ENCODE measurements at regions not wholly inside any gene's neighbourhood (a gene's known extent, or its start where the extent isn't known, plus 50 kb on each side); places are given as distances from the start of the nearest gene placed in this dataset.

DNA sequence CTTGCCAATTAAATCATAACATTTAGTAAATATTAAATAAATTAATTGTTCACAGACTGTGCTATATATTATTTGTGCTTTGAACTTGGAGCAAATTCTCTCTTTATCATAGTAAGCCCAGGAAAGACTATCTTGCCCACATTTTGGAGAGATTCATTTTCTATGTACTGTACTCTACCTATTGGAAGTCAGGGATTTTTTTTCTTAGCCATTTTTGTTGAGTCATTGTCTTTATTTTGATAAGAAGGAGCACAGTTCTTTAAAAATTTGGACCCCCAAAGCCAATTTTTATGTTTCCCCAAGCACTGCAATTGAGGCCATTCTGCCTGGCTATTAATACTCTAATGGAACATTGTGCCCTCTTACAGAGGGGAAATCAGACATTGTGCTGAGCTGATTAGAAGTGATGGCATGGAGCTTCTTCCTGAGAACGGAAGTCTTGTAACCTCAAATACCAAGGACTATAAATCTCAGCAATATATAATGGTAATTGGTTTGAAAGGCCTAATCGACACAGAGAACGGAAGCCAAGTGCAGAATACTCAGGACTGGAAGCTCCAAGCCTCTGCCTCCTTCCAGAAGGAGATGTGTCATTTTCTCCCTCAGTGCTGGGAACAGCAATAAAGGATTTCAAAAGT is 188.8 kb upstream of the PAPPA start:
- no peak for DNase-seq

DNA sequence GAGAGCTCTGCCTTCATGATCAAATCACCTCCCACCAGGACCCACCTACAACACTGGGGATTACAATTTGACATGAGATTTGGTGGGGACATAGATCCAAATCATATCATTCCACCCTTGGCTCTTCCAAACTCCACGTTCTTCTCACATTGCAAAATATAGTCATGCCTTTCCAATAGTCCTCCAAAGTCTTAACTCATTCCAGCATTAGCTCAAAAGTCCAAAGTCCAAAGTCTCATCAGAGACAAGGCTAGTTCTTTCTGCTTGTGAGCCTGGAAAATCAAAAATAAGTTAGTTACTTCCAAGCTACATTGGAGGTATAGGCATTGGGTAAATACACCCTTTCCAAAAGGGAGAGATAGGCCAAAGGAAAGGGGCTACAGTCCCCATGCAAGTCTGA is 186.9 kb upstream of the PAPPA start:
- DNase-seq: no peak

DNA sequence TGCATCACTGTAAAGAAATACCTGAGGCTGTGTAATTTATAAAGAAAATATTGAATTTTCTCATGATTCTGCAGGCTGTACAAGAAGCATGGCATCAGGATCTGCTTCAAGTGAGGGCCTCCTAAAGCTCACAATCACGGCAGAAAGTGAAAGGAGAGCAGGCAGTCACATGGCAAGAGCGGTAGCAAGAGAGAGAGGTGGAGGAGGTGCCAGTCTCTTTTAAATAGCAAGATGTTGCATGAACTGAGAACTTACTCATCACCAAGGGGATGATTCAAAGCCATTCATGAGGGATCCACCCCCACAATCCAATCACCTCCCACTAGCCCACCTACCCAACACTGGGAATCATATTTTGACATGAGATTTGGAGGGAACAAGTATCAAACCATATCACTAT is 184.5 kb upstream of the PAPPA start:
- DNase-seq: no peak

DNA sequence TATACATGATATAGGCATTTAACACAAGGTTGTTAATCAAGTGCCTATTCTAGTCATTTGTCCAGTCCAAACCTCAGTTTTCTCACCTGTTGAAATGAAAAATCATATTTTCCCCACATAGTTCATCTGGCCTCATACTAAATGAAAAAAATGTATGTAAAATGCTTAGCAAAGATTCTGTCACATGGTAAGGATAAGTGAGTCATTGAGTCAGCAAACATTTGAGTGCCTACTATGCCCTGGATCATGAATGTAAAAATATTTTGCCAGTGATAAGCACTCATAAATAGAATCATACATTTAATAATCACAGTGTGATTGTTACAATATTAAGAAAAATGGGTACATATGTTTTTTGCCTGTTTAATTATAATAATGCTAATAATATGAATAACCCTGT is 181.2 kb upstream of the PAPPA start:
- no peak for DNase-seq

DNA sequence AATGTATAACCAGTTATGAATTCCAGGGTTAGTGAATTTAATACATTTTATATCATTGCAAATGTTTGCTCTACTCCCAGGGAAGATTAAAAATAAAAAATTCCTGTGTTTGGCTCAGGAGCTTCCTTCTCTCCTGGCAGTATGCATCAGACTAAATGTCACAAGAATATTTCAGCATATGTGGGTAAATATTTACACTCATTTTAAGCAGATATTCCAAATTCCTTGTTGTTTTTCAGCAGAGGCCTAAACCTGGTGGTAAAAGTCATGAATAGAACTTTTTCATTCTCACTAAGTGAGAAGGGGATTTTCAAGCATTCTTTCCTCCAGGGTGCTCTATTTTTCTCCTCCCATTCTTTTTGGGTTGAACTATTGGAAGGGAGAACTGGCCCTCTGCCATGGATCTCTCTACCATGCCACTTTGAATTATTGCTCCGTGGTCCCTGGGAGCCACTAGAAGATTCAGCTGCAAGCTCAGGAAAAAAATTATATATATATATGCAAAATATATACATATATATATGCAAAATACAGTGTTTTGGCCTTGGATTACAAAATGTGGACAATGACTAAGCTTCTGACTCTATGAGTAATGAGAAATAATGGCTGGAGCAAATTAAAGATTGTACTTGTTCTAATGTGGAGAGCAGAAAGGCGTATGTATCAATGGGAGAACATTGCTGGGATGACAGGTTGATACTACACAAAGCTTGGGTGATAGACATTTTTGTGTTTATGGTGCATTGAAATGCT is 180.6 kb upstream of the PAPPA start:
- no peak for DNase-seq

DNA sequence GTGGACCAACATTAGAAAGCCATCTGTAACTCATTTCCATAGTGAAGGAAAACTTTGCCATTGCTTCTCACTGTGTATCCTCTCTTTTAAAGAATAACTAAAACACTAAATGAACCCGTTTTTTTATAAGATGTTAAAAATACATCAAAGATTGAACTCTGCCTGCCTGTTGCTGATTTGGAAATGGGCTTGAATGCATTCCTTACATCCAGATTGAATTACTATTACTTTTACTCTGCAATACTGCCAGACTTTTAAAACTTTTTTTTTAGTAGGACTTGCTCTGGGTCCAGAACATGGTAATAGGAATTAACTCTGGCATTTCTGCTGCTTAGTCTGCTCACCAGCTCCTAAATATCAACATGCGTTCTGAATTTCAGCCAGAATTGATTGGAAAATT is 176.8 kb upstream of the PAPPA start:
- DNase-seq: no peak

DNA sequence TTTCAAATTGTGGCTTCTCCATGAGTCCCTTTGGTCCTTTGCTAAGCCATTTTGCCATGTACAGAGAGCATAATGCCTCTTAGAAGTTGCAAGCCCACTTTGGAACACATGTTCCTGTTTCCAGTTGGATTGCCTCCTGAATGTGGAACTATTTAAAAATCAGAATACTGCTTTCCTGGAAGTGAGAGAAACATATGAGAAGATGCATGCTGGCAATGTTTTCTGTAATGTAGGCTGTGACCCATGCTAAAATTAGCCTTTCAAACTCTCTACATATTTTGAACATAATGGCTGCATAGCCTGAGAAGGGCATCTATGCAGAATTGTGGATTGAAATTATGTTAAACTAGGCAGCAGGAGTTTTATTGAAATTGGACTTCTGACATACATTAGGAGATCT is 175.5 kb upstream of the PAPPA start:
- DNase-seq: no peak

DNA sequence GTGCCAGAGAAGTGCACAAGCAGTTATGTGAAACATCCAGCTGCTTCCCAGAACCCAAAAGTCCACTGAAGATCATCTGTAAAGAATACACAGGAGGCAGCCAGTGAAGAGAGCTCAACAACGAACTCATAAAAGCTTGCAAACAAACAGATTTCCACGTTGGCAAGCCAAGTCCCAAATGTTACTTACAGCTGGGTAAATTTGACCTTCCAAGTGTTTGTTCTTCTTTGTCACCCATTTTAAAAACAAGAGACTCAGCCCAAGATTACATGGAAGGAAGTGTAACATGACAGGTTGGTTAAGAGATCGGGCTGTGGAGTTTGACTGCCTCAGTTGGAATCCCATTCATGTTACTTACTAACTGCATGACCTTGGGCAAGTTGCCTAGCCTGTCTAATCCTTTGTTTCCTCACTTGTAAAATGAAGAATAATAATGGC is 174.9 kb upstream of the PAPPA start:
- no peak for DNase-seq

DNA sequence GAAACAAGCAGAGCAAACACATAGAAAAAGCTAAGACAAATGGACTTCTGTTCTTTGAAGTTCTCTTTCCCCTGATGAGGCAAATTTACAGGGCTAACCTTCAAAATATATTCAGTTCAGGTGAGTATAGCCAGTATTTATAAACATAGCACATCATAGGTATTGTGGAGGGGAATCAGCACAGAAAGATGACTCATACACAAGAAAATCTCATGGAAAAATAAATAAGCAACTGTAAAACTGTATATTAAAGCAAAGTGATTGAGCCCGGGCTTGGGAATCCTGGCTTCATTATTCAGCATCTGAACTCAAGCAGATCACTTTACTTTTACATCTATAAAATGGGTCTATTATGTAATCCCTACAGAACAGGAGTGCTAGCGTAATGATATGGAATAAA is 173.5 kb upstream of the PAPPA start:
- no peak for DNase-seq

DNA sequence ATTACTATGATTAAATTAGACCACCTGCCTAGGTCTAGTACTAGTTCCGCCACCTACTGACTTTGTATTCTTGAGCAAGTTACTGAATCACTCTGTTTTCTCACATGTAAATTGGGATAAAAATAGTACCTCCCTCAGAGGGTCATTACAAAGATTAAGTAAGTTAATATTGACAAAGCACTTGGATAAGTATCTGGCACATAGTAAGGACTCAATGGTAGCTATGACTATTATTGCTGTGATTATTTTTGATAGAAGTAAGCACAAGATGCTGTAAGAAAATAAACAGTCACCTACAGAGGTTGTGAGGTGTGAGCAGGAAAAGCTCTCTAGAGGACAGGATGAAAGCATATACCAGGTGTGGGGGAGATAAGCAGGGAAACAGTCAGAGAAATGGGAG is 173.1 kb upstream of the PAPPA start:
- DNase-seq: no peak

DNA sequence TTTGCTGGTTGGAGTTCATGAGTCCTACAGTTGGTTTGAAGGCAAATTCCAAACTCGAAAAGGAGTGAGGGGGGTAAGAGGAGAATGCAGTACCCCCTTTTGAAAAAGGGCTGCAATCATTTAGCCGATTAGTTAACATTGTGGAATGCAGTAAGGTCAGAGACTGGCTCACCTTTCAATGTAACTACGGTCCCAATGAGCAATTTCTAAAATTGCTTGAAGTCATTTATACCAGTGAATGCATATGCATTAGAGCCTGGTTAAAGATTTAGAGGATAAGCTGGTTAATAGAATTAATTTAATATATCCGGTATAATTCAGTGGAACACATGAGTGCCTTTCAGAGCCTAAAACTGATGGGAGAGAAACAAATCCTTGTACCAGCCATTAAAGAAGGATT is 172.6 kb upstream of the PAPPA start:
- no peak for DNase-seq

DNA sequence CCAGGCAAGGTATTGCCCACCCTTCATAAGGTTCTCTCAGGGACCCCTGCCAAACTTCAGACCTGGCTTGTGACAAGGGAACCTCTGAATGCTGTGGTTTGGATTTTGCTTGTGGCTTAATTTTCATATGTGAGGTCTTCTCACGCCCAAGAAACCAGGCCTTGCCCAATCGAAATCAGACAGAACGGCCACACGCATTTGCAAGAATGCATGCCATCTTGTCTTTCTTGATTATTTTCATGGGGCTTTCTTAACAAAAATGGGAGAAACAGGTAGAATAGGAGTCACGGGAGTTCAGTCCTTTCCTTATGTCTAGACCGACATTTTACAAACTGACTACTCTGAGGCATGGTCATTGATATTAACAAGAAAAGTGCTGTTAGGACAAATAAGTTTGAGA is 170.2 kb upstream of the PAPPA start:
- DNase-seq: no peak

DNA sequence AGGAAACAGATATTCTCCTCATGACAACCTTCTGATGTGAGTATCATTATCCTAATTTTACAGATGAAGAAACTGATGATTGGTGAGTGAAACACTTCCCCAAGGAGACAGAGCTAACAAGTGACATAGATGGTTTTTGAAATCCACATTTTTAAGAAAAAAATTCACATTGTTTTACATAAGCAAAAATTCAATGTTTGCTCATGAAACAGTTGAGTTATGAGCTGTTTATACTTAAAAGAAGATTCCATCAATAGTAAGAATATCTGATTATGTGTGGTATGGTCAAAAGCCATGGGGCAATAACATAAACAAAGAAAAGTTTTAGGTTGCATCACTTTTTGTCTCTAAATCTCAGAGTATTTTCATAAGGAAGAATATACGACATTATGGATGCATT is 167.9 kb upstream of the PAPPA start:
- no peak for DNase-seq

DNA sequence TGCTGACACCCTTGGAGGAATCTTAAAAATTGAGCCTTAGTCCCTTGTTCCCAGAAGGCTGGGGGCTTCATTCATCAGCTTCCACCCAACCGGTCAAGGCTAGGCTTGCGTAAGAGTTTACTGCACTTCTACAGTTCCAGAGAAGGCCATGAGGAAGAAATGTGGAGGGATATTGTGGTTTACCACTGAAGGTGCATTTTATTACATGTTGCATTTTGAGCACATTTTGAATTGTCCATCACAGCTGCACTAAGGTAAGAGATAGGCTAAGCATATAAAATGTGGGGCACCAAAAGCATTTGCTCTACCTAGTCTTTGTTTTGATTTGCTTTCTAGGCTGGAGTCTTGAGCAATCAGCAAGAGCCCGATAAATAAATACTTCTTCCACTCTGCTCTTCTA is 167.1 kb upstream of the PAPPA start:
- DNase-seq: no peak

DNA sequence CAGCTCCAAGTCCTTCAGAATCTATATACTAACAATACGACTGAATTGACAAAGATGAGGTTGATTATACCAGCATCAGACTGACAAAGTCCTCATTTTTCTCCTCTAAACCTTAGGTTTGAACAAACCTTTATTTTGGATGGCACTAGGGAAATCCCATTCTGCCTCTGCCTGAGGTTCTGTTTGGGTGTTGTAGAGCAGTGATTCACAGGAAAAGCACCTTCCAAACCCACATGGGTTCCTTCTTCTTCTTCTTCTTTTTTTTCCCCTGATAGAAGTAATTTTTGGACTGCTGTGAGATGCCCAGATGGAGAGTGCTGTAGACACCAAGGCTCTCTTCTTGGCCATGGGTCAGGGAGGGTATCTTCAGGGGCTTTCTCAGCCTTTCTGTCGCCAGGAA is 164.9 kb upstream of the PAPPA start:
- DNase-seq: no peak

DNA sequence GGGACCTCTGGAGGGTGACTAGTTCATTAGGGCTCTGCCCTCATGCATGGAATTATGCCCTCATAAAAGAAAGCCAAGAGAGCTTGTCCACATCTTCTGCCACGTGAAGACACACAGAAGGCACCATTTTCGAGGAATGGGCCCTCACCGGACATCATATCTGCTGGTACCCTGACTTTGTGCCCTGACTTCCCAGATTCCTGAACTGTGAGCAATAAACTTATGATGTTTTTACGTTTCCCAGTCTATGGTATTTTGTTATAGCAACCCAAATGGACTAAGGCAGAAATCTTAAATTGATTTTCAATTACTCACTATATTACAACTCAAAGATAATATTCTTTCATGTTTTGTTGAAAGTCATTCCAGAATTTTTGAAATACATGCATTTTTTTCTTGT is 163.8 kb upstream of the PAPPA start:
- no peak for DNase-seq

DNA sequence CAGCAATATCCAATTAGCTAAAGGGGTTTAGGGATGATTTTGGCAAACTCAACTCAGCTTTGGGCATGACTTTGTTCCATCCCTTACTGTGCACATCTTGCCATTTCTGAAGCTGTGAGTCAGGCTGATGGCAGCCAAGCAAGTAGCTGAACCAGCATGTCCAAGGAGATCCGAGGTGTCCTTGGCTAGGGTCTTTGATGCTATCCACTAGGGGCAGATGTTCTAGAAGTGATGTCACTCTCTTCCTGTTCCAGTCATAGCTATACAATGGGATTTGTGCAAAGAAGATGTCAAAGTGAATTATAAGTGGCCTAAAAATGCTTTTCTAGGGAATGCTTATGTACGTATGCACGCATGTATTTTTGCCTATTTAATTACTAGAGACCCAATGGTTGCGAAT is 160.8 kb upstream of the PAPPA start:
- DNase-seq: no peak

DNA sequence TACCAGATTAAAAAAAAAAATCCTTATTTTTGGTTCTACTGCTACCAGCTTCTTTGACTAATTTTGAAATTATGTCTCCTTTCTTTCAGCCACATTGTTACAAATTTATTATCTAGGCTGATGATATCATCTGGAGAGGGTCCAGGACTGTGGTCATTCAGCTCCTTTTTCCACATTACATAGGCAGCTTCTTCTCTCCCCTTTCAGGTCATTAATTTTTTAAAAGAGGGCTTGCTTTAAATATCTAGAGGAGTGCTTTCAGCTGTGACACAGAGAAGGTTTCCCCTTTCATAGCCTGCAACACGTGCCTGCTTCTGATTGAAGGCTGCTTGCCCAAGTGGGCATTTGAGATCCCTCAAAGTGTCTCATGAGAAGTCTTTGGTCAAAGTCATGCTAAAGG is 155.7 kb upstream of the PAPPA start:
- DNase-seq: no peak

DNA sequence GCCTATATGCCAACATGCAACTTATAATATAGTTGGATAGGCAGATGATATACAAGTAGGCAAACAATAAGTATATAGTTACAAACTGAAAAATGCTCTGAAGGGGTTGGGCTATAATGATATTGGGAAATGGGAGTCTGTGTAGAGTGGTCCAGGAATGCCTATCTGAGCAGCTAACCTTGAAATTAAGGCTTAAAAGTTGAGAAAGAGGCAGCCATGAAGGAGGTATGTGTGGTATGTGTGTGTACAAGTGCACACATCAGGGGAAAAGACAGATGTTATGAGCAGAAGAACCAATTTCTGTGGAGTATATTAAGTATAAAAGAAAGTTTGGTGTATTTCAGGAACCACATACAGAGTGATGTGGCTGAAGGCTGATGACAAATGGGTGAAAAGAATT is 154.9 kb upstream of the PAPPA start:
- DNase-seq: no peak

DNA sequence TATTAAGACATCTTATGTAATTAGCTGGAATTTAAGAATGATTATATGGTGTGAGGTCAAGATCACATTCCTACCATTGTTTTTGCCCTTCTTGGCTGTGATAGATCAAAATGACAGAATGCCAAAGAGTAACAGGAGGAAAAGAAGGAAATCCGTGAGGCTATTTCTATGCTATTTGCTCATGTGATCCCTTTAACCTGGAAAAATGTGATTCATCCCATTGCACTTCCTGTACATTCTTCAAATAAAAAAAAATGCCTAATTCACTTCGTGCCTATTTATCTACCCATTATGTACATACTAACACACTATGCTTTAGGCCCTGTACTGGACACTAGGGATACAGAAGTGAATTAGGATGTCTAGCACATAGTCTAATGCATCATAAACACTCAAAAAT is 154.1 kb upstream of the PAPPA start:
- DNase-seq: no peak

DNA sequence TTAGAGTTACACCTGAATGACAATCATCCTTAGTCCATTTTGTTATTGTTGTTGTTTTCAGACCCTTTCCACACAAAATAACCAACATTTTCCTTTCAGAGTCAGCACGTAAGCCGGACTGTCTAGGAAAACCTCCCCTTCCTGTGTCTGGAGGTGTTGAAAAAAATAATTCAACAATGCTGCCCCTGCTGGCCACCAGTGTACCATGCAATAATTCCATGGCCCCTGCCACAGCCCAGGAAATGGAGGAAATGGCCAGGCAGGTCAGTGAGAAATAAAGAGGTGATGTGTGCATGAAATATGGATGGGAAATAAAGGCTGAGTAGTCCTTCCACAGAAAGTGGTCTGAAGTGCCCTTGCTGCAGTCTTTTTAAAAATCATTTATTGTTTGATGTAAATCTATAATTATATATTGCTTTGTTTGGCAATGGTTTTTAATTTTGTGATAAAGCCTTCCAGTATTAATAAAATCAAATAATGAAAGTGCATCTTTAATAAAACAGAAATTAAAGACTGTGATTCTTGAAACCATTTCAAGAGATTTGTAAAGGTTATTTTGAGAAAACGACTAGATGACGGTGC is 152.8 kb upstream of the PAPPA start:
- no peak for DNase-seq

DNA sequence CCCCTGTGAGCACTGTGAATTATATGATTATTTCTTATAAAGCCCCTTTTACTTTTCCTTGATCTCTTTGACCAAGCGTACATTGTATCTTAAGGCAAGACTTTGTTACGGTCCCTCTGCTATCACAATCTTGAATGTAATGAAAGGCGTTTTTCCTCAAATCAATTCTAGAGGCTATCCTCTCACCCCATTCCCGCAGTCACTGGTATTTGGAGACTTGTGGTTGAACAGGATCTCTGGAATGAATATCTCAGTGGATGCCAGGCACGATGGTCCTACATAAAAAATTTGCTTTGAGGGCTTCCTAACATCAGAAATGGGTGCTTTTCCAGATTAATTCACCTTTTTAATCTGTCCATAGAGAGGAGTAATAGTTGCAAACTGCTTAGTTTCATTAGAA is 151.4 kb upstream of the PAPPA start:
- DNase-seq: no peak

DNA sequence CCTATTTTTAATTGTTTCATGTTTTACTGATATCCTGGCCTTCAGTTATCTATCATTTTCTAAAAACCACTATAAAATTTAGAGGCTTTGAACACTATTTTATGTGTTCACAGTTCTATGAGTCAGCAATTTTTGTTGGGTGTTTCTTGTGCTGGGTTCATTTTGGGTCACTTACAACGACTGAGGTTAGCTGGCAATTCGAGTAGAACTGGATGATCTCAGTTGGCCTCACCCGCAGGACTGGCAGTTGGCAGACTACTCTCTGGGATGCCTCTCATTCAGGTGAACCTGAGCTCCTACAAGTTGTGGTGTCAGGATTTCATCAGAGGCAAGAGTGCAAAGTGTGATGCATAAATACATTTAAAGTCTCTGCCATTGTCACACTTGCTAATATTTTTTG is 151.0 kb upstream of the PAPPA start:
- DNase-seq: no peak

DNA sequence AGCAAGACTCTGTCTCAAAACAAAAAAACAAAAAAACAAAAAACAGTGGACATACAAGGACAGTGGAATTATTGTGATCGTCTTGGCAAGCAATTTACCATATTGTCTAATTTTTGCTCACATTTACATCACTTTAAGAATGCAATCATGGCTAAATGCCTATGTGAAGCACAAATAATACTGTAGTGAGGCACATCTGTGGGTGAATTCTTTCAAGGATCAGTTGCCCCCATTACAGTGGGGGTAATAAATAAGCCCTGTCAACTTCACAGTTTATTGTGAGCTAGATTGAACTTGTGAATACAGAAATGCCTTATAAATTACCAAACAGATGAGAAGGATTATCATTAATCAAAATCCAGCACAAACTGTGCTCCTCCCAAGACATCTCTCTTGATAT is 150.2 kb upstream of the PAPPA start:
- no peak for DNase-seq

DNA sequence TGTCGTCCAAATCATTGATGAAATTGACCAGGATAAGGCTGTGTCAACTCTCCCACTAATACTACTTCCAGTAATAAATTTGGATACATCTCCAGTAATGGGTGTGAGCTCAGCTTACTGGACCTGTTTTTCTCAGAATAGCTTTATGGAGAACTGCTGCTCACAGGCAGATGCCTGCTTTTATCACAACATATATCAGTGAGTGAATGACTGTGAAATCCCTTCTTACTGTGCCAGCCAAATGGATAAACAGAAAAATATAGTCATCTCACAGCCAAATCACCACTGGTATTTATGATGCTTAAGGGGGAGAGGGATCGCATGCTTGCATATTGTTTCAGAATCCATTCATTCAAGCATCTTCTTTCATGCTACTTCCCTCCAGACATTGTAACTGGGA is 148.4 kb upstream of the PAPPA start:
- no peak for DNase-seq
